ENCODE measurements at regions not wholly inside any gene's neighbourhood (a gene's known extent, or its start where the extent isn't known, plus 50 kb on each side); places are given as distances from the start of the nearest gene placed in this dataset.

DNA sequence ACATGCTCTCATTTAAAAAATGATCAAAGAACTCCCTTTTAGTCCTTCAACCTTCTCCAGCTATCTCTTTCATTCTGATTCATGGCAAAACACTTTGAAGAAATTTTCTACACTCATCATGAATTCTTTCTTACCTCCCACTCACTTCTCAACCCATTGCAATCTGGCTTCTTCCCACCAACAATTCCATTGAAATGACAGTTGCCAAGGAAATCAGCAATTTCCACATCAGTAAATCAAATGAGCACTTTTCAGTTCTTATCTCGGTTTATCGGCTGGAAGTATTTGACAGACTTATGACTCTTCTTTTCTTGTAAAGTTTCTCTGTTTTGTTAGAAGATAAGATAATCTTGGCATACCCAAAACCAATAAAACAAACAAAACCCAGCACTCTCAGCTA, 99.1 kb upstream of the CACNA2D1 start:
- H3K9me3 ChIP-seq, result no peaks in the 10 kb centered on the region
- intact Hi-C loops (cut with DNase I), result no loop called here
- no peaks in the 10 kb centered on the region for H3K27me3 ChIP-seq
- WGBS, 2 donors, result 60 to 64% methylated on average over 2 of the region's 2 CpGs
- no peaks in the 10 kb centered on the region for H3K4me1 ChIP-seq
- TF ChIP-seq POLR2A (IDR thresholded peaks at IDR 0.05), result no peak
- TF ChIP-seq, protein P1, sequence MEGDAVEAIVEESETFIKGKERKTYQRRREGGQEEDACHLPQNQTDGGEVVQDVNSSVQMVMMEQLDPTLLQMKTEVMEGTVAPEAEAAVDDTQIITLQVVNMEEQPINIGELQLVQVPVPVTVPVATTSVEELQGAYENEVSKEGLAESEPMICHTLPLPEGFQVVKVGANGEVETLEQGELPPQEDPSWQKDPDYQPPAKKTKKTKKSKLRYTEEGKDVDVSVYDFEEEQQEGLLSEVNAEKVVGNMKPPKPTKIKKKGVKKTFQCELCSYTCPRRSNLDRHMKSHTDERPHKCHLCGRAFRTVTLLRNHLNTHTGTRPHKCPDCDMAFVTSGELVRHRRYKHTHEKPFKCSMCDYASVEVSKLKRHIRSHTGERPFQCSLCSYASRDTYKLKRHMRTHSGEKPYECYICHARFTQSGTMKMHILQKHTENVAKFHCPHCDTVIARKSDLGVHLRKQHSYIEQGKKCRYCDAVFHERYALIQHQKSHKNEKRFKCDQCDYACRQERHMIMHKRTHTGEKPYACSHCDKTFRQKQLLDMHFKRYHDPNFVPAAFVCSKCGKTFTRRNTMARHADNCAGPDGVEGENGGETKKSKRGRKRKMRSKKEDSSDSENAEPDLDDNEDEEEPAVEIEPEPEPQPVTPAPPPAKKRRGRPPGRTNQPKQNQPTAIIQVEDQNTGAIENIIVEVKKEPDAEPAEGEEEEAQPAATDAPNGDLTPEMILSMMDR (IDR thresholded peaks at IDR 0.05), result no peak
- no peak overlapping the region for H3K4me3 ChIP-seq (replicated peaks in 1 of 3)
- H3K36me3 ChIP-seq, result no peaks in the 10 kb centered on the region
- no peak overlapping the region for H3K27ac ChIP-seq
- DNase-seq, result no peak

- WGBS, 2 donors, result 73 to 76% methylated on average over 6 of the region's 6 CpGs
- Histone ChIP-seq H3K27ac (no peak overlapping the region), H3K4me3 (replicated peaks in 1 of 3) (no peak overlapping the region), H3K36me3 (no peaks in the 10 kb centered on the region), H3K27me3 (no peaks in the 10 kb centered on the region), H3K4me1 (no peaks in the 10 kb centered on the region), H3K9me3 (no peaks in the 10 kb centered on the region)
- TF ChIP-seq, protein P1 (IDR thresholded peaks at IDR 0.05), result no peak
- no peak for TF ChIP-seq POLR2A (IDR thresholded peaks at IDR 0.05)
- intact Hi-C loops (cut with DNase I), result no loop called here
- no peak for DNase-seq
These were observed 96.4 kb upstream of the CACNA2D1 start for GRCh38 chr7:82539969-82540368.

- intact Hi-C loops (cut with DNase I), result no loop called here
- no peak for DNase-seq
- Histone ChIP-seq H3K27ac (no peak overlapping the region), H3K4me1 (no peaks in the 10 kb centered on the region), H3K9me3 (no peaks in the 10 kb centered on the region), H3K27me3 (no peaks in the 10 kb centered on the region), H3K4me3 (replicated peaks in 1 of 3) (no peak overlapping the region), H3K36me3 (no peaks in the 10 kb centered on the region)
- TF ChIP-seq, protein P1 (IDR thresholded peaks at IDR 0.05), result no peak
- WGBS, 2 donors, result 71 to 82% methylated on average over 1 of the region's 1 CpG
These were observed 91.1 kb upstream of the CACNA2D1 start for GRCh38 chr7:82534684-82535083.

GRCh38 chr7:82530361-82530760, 86.8 kb upstream of the CACNA2D1 start:
- Histone ChIP-seq H3K4me1 (no peaks in the 10 kb centered on the region), H3K36me3 (no peaks in the 10 kb centered on the region), H3K27ac (no peak overlapping the region), H3K4me3 (replicated peaks in 1 of 3) (no peak overlapping the region), H3K9me3 (no peaks in the 10 kb centered on the region), H3K27me3 (no peaks in the 10 kb centered on the region)
- no peak for TF ChIP-seq POLR2A (IDR thresholded peaks at IDR 0.05)
- TF ChIP-seq, protein P1 (IDR thresholded peaks at IDR 0.05), result no peak
- WGBS, 2 donors, result 77 to 81% methylated on average over 5 of the region's 5 CpGs
- intact Hi-C loops (cut with DNase I), result no loop called here
- no peak for DNase-seq

DNA sequence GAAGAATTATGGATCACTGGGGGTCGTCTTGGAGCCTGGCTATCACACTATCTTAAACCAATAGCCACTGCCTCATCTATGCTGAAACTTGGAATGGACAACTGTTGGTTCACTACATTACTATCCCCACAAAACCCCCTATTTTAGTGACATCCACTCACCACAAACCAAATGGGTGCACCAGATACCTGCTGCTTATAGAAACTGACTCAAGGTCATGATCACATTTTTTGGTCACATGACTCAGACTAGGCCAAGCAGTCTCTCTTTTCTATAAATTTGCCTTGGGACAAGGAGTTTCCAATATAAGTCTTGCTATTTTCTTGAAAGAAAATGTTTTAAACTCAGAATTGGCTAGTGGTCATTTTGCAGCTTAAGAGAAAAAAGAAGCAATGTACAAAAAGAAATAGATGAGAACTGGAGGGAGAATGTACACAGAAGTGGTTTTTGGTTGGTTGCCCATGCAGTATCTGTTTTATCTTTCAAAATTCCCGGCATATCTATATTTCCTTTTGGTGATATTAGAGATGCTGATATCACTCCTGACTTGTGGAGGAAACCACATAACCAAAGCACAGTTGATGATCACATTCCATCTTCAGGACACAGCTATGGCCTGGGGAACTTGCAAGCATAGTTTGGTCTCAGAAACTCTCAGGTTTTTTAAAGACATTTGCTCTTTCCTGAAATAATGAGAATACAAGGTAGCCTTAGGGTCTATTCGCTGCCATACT, 85.2 kb upstream of the CACNA2D1 start:
- H3K27ac ChIP-seq, result no peak overlapping the region
- H3K36me3 ChIP-seq, result no peaks in the 10 kb centered on the region
- no peak overlapping the region for H3K4me3 ChIP-seq (replicated peaks in 1 of 3)
- H3K27me3 ChIP-seq, result no peaks in the 10 kb centered on the region
- no peaks in the 10 kb centered on the region for H3K9me3 ChIP-seq
- no peaks in the 10 kb centered on the region for H3K4me1 ChIP-seq
- intact Hi-C loops (cut with DNase I), result no loop called here
- 80 to 82% methylated on average over 3 of the region's 3 CpGs for WGBS, 2 donors
- no peak for TF ChIP-seq POLR2A (IDR thresholded peaks at IDR 0.05)
- TF ChIP-seq, protein P1 (IDR thresholded peaks at IDR 0.05), result no peak
- no peak for DNase-seq
